Activated CD8-positive, alpha-beta memory T cell treated with anti-CD3 and anti-CD28 coated beads, Interleukin-2, amount 50 U/mL, for 1 hour (primary cell): ENCODE measurements at regions not wholly inside any gene's neighbourhood (a gene's known extent, or its start where the extent isn't known, plus 50 kb on each side); places are given as distances from the start of the nearest gene placed in this dataset.

Source experiments
- DNase-seq: peaks from one replicate; pipeline ENCODE4 v3.0.0-alpha.2; 2020; ENCODE audit errors: extremely low read depth

DNA sequence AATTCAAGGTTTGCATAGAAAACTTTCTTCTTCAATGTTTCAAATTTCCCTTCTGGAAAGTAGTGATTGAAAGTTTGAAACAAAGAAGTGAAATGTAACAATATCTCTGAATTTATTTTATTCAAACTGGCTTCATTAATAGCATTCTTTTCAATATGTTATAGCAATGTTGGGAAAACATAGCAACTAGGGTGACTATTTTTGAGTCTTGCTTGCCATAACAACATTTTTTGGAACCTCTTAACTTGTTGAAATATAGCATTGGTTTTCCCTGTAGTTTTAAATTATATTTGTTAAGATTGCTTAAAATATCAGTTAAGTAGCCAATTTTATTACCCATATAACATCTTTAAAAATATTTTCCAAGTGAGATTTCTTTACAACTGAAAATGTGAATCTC lies 141.7 kb upstream of the OSR1 start:
- DNase-seq: no peak

DNA sequence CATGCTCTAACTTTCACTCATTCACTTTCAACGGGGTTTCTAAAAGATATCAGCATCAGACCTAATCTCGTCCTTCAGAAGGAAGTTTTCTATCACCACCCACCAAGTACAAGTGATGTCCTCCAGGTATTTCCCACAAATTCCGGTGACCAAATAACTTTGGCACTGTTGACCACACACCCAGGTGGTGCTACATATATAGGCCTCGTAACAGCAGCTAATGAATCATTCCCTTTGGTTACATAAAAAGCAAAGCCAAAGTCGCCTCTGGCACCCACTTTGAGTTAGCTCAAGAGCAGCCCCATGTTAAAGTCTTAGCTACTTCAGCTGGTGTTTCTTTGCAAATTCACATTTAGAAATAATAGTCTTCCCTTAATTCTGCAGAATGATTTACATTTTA lies 138.2 kb upstream of the OSR1 start:
- no peak for DNase-seq

DNA sequence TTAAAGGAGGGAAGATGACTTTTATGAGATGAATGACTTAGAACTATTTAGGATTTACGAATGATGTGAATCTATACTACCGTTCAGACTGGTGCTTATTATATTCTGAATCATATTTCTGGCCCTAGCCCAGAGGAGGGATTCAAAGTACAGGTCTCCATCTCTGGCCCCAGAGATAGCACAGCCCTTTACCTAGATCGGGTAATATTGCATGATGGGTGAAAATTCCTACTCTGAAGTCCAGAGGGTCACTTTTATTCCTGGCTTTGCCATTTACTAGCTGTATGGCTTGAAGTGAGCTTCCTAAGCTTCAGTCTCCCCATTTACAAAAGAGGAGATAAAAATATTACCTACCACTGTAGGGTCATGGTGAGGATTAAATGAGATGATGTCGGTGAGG lies 135.8 kb upstream of the OSR1 start:
- DNase-seq: no peak

DNA sequence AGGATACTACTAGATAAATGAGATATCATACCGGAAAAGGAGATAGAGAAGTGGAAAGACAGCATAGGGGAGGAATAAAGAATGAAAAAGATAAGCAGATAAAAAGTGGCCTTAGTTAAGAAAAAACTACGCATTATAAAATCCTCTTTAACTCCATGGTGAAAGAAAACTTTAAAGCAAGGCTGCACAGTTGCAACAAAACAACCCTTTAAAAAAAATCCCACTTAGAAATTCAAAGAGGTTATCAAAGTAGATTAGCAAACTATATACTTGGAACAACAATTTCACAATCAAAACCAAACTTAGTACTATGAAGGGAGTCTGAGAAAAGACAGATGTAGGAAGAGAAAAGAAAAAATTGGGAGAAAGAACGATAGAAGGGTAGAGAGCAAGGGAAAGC lies 133.4 kb upstream of the OSR1 start:
- no peak for DNase-seq

DNA sequence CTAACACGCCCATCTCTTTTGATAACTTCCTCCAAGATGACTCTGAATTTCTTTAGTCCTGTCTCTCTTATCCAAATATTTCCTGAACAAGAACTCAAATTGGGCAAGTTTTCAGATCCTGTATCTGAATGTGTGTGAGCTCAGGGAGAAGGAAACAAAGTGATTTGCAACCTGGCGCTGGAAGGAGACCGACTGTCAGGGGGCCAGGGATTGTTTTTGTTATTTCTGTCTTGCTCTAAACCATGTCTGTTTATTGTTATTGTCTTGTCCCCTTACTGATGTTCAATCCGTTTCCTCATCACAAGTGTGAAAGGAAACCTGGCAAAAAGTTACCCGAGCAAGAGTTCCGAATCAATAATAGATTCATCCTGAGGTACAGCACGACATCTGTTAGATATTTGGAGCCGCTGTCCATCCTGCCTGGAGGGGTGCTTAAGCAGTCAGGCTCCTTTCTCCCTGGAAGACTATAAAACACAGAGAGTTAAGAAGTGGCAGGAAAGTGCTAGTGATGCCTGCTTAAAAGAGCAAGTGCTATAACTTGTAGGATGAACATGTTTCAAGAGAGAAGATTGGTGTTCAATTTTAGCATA lies 132.5 kb upstream of the OSR1 start:
- no peak for DNase-seq

DNA sequence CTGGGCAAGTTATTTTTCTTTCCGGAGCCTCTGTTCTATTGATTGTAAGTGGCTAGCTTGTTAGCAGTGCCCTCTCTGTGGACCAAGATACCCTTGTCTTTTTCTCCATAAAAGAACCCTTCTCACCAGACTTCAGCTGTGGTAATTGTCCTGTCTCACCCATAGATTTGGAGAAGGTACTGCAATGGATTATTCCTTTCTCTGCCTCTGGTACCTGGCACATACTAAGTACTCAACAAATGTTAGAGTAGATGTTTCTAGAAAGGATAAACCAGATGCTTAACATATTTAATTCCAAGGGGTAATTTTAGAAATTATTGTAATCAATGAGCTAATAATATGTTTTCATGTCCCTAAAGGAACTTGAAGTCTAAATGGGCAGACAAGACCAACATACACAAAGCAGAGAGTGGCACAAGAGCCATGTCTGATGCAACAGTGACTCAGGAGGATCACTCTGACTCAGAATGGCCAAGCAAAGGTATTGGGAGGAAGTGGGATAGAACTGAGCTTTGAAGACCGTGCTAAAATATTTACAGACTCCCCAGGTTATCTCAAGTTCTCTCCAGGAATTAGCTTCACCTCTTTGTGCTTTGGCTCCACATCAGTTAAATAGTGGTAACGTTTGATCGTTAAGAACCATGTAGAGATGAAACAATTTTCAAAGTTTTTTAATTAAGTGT lies 129.7 kb upstream of the OSR1 start:
- DNase-seq: no peak

DNA sequence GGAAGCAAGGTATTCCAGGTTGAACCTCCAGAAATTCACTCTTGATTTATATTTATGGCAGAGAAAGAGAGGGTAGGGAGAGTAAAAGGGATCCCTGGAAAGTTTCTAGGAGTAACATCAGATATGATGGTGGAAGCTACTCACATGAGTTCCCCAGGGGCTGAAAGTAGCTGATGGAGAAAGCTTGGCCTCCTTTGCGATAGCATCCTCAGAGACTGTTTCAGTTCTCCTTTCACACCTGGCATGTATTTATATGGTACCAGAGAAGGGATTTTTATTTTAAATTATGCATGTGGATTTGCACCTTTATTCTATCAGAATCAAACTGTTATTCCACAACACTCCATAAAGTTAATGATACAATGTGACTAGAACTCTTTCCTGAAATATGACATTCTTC lies 126.3 kb upstream of the OSR1 start:
- DNase-seq: no peak

DNA sequence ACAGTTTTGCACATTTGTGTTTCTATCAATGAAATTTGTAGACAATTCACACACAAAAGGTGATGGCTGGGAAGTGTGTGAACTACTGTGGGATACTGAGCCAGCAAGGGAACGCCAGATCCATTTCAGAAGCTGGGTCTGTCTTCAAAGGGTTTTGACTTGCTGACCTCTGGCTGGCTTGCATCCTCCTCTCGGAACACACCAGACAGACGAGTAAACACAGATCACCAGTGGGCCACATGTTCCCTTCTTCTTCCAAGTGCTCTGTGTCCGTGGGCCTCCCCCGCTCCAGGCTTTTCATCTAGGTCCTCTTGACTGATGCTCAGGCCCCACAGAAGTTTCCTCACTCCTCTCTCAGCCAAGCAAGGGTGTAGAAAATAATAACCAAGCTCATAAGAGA lies 122.2 kb upstream of the OSR1 start:
- no peak for DNase-seq

DNA sequence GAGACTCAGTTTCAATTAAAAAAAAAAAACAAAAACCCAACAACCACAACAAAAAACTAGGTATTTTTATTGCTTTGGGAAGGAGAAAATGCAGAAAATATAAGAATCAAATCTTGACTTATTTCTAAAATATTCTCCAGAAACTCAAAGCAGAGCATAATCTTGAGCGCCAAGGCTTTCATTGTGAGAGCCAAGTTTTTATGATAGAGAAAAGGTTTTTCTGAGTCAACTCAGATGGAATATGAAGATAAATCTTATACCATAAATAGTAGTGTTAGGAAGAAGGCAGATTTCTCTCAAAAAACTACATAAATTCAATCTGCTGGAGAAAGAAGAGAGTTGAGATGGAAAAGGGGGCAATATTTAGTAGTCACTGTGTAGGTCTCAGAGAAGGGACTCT lies 121.2 kb upstream of the OSR1 start:
- no peak for DNase-seq

DNA sequence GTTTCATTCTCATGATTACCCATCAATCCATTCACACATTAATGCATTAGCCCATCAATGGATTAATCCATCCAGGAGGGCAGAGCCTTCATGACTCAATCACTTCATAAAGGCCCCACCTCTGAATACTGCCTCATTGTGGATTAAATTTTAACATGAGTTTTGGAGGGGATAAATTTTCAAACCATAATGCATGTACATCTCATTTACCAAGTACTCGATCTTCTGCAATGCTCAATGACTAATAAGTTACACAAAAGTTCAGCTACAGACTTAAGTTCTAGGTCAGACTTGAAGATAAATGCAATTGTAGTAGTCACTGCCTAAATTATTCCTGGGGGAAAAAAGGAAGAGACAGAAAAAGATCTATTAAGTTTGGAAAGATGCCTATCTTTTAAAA lies 120.0 kb upstream of the OSR1 start:
- no peak for DNase-seq

DNA sequence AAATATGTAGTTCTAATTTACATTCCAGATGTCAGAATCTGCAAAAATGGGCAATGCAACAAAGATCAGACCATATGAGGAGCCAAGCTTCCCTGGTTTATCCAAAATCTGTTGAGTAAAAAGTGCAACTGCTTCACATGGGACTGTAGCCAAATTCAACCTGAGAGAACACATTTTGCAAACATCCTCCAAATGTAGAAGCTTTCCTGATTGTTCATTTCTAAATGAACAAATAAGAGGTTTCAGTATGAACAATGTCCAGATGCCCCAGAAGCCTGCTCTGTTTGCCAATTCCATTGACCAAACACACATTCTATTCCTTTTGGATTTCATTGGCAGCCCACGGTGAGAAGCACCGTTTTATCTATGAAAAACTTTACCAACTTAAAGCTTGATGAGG lies 117.9 kb upstream of the OSR1 start:
- DNase-seq: no peak

DNA sequence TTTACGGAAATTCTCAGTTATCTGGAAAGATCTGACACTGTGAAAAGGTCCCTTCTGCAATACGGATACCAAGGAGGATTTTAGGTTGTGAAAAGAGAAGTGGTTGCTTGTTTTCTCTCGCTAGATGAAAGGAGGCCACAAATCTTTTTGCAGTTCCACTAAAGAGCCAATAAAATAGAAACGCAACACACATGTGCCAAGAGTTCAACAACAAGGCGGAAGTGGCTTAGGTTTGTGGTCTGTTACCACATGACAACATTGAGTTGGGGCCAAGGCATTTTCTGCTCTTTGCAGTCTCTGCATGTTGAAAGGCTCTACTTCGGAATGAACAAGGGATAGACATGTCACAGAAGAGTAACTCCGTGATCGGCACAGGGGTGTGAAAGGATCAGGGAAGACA lies 115.7 kb upstream of the OSR1 start:
- DNase-seq: peak; percentile 4

DNA sequence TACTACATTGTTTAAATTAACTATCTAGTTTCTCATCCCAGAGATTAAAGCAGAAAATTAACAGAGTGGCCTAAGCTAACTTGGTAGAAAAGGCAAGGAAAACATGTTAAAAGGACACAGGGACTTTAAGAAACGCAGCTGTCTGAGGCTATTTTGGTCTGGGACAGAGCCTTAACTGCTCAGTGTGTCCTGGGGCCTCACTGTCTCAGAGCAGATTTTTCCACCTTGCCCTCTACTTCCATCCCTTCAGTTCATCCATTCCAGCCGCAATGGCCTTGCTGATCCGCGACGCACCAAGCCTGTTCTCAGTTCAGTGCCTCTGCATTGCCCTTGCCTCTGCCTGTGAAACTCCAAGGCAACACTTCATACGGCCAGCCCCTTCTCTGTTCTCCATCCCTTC lies 114.9 kb upstream of the OSR1 start:
- DNase-seq: no peak

DNA sequence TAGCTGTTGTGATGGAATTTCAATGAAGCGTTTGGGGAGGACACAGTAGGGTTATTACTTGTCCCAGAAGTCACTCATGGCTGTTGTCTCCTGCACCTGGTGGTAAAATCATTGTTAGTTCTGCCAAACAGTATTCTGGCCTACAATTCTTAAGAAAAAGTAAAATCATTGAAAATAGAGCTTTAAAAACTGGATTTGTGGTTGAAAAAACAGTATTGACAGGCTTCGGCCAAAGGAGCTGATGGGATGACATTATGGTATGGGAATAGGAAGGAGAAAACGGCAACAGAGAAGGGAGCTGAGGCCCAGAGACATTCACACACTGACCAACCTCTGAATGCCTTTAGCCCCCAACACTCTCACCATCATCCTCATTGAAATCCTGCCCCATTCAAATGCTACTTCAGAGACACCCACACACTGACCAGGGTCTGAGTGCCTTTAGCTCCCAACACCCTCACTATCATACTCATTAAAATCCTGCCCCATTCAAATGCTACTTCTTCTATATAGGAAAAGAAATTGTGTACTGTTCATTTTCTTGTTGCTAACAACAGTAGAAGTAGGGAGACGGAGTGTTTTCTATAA lies 114.1 kb upstream of the OSR1 start:
- DNase-seq: no peak

DNA sequence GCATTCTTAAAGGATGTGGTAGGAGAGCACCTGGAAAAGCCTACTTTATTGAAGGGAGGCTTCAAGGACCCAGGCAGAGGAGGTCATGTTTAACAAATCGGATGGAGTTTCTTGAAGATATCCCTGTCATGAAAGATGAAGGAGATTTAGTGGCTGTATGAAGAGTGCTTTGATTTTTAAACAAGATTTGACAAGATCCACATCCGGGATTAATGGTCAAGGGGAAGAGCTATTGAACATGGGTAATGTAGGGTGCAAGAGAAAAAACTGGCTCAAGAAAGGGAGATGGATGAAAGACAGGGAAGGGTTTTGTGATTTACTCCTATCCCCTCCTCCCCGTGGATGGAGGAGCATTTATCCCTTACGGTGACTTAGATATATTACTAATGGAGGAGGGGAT lies 113.1 kb upstream of the OSR1 start:
- DNase-seq: no peak

DNA sequence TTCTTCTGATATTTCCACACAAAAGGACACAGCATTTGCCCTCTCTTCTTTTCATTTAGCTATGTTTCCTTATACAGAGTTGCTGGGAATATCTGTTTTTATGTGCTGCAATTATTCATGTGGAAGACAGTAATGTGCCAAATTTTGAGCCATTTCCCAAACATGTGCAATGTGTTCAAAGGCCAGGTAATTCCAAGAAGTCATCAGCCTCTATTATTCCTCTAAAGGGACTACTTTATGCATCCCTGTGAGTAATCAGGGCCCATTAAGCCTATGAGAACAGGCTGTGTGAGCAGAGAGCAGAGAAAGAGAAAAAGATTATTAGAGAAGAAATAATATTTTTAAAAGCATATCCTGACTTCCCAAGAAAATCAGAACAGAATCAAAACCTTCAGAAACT lies 107.6 kb upstream of the OSR1 start:
- DNase-seq: no peak

DNA sequence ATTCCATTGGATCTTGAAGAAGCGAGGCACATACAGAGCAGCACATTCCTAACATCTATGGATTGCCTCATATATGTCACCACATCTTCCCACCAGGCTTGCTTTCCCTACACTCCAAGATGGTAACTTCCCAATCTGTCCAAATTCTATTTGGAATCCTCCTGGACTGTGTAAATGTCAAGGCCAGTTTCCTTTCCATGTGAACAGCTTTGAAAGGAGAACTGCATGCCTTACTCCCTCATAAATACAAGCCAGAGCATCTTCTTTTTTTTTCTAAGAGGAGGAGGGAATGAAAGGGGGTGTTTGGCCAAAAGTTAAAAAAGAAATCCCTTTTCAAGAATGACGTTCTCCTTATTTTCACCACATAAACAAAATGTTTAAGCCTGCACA lies 103.8 kb upstream of the OSR1 start:
- DNase-seq: no peak

DNA sequence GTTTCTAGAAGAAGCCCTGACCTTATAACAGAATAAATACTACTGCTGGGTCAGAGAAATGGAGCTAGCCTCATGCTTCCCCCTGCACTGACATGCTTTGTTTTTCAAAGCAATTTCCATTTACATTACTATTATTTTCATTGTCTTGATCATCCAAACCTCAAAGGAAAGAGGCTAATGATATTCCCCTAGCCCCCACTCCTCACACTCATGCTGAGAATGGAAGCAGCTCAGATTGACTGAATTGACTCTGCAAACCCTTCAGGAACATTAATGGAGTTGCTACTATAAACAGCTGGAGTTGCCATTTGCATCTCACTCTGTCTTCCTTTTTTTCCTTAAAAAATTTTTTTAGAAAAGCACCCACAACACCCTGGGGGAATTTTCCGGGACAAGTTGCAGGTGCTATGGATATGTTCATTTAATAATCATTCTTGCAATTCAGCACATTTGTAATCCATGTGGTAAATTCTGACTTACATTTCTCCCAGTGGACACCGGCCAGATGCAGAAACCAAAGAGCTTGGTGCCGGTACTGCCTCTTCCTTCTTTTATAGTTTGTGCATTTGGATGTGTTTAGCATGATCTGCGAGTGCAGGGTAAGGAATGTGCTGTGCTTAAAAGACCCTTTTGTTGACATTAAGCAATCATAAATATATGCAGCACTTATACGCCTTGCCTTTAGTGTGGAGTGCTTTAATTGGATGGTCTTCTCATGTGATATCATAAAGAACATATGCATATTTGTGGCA lies 103.3 kb upstream of the OSR1 start:
- no peak for DNase-seq

DNA sequence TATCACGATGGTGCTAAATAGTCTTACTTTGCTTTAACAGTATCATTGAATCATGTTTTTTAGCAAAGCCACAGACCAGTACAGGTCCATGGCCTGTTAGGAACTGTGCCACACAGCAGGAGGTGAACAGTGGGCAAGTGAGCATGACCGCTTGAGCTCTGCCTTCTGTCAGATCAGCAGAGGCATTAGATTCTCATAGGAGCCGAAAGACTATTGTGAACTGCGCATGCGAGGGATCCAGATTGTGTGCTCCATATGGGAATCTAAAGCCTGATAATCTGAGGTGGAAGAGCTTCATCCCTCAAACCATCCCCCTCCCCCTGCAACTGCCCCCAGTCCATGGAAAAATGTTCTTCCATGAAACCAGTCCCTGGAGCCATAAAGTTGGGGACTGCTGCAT lies 102.3 kb upstream of the OSR1 start:
- DNase-seq: no peak

DNA sequence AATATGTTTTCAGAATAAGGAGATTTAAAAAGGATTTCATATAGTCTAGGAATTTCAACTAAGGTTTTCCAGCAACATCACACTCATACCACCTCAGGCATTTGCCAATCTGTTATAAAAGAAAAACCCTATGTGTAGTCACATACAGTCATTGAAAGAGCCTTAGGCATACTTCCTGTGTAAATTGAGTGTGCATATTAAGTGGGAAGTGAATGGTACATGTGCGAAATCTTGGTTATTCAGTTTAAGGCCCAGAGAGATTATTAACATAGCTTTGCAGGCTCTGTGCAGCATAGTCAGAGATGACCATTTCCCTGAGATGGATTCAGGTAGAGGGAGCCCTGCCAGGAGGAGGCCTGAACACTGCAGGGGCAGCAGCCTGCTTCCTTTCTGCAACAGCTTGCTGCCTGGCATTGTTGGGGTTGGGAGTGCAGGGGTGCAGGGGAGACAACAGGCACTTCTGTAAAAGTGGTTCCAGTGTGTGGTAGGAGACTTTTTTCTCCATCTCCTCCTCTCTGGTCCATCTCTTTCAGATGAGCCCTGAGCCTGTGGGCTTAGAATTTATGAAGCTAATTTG lies 100.1 kb upstream of the OSR1 start:
- DNase-seq: no peak

DNA sequence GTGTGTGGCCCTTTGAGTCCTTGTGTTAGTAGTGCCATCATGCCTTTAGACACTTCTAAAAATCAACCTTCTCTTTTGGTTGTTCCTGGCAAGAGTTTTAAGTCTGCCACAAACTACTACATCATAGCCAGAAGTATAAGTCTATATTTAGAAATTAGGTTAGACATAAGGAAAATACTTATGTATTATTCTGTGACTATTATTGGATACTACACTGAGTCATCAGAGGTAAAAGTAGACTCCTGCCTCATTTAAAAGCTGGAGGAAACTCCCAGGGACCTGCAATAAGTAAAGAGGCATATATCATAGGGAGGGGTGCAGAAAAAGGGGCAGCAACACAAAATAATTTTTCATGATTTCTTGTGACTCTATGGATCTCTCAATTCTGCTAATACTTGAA lies 99.4 kb upstream of the OSR1 start:
- DNase-seq: no peak

DNA sequence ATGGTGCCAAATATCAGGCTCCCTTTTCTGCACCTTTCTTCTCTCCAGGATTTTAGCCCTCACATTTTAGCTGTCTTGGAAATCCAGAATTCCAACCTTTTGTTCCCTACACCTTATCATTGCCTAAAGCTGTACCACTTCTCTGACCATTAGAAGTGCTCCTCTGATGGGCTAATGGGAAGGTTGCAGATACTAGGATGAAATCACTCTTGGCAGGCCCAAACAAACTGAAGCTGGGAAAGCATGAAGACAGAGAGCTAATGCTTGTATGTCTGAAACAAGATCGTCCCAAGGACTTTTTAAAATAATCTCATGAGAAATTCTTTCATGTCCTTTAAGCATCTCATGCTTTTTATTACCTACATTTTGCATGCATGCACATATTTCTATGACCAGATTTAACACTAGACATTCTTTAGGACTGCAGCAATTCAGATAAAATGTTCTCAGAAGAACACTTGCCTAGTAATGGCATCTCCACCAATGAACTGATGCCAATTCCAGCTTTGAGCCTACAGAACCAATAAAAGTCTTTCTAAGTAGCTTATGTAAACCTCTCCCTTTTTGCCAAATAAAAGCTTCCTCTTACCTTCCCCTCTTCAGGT lies 98.4 kb upstream of the OSR1 start:
- DNase-seq: no peak
